ENCODE measurements at regions not wholly inside any gene's neighbourhood (a gene's known extent, or its start where the extent isn't known, plus 50 kb on each side); places are given as distances from the start of the nearest gene placed in this dataset.
A peak's percentile ranks its signal among the peaks of the same experiment; 100 is the strongest.

- ATAC-seq (peak; percentile 95), DNase-seq (ENCODE audit: low spot score) (peak; percentile 92)
- H3K4me1 Mint-ChIP-seq, result peaks cover 15% of the 10 kb centered on the region
- H3K9me3 Mint-ChIP-seq, result no peaks in the 10 kb centered on the region
- peak overlapping the region; percentile 79 for H3K4me3 Mint-ChIP-seq
- ChIA-PET POLR2A (no interaction called here), CTCF (interaction anchor here (0.7 to 1.7 kb wide), 20 partner anchors 8 to 413 kb away, joined by 3 to 20 read pairs (median 5); no protein-coding TSS in a partner anchor)
- H3K36me3 Mint-ChIP-seq, result no peaks in the 10 kb centered on the region
- no peak overlapping the region for H3K27ac Mint-ChIP-seq
- TF ChIP-seq CTCF (IDR thresholded peaks at IDR 0.05), result peak; percentile 90
- peak; percentile 47; the same call in 1 of the 2 replicates for TF ChIP-seq MAX (CRISPR knock-in tag; IDR thresholded peaks at IDR 0.05)
- TF ChIP-seq PREB (CRISPR knock-in tag; IDR thresholded peaks at IDR 0.05; ENCODE audit: borderline replicate concordance), result no peak
- TF ChIP-seq ZNF532 (CRISPR knock-in tag; IDR thresholded peaks at IDR 0.05; ENCODE audit: borderline replicate concordance), result no peak
- TF ChIP-seq HMGXB4 (CRISPR knock-in tag; IDR thresholded peaks at IDR 0.05), result peak; percentile 60; the same call in 1 of the 2 replicates
- 0 out of 2 replicates have a peak, but pooled peaks have one; percentile 3 for TF ChIP-seq ZNF423 (CRISPR knock-in tag; IDR thresholded peaks at IDR 0.05)
- peaks cover 17% of the 10 kb centered on the region for H3K27me3 Mint-ChIP-seq (ENCODE audit: low read depth)
These were observed 332.1 kb downstream of the ARRDC4 start for GRCh38 chr15:98292442-98293240.

GRCh38 chr15:98294126-98294525 is 333.6 kb downstream of the ARRDC4 start:
- peak overlapping the region; percentile 79; the same call in 1 of the 2 replicates for H3K4me3 Mint-ChIP-seq
- no peaks in the 10 kb centered on the region for H3K9me3 Mint-ChIP-seq
- ChIA-PET POLR2A (interaction anchor here (0.5 kb wide), 1 partner anchor 1060 kb away, joined by 6 read pairs; no protein-coding TSS in a partner anchor), CTCF (interaction anchor here (0.6 to 3.0 kb wide), 7 partner anchors 10 to 150 kb away, joined by 3 to 15 read pairs (median 4); no protein-coding TSS in a partner anchor)
- H3K36me3 Mint-ChIP-seq, result no peaks in the 10 kb centered on the region
- H3K27me3 Mint-ChIP-seq (ENCODE audit: low read depth), result peaks cover 17% of the 10 kb centered on the region
- H3K4me1 Mint-ChIP-seq, result peaks cover 15% of the 10 kb centered on the region
- DNase-seq (ENCODE audit: low spot score) (no peak), ATAC-seq (no peak)
- no peak overlapping the region for H3K27ac Mint-ChIP-seq
- TF ChIP-seq TP53 (CRISPR knock-in tag; IDR thresholded peaks at IDR 0.05) (no peak), ZNF425 (CRISPR knock-in tag; conservative IDR thresholded peaks at IDR 0.05) (no peak), CREB1 (CRISPR knock-in tag; IDR thresholded peaks at IDR 0.05) (no peak), FOXP4 (CRISPR knock-in tag; IDR thresholded peaks at IDR 0.05) (no peak), KAT7 (CRISPR knock-in tag; IDR thresholded peaks at IDR 0.05; ENCODE audit: borderline replicate concordance) (no peak), GABPB1 (CRISPR knock-in tag; IDR thresholded peaks at IDR 0.05) (no peak), EMX1 (CRISPR knock-in tag; IDR thresholded peaks at IDR 0.05) (no peak), ZSCAN18 (CRISPR knock-in tag; IDR thresholded peaks at IDR 0.05) (no peak), ETV6 (CRISPR knock-in tag; IDR thresholded peaks at IDR 0.05) (no peak), SMAD3 (CRISPR knock-in tag; IDR thresholded peaks at IDR 0.05; ENCODE audit: borderline replicate concordance) (no peak), ZNF317 (CRISPR knock-in tag; IDR thresholded peaks at IDR 0.05; ENCODE audit: borderline replicate concordance, low read depth) (no peak), ELF4 (CRISPR knock-in tag; IDR thresholded peaks at IDR 0.05; ENCODE audit: low read depth) (no peak)

Data from WTC11 (cell line).